Testis (tissue), 2 donors: ENCODE measurements at regions not wholly inside any gene's neighbourhood (a gene's known extent, or its start where the extent isn't known, plus 50 kb on each side); places are given as distances from the start of the nearest gene placed in this dataset.

ENCODE experiments used
- CTCF ChIP-seq, 3 experiments: fragments of 450-650 bp in 2 of 3; fragments of 200-600 bp in 1 of 3; sonication (generic) in 1 of 3; IDR thresholded peaks; one replicate each; pipeline ENCODE4 v1.5.1; 2016 to 2019; ENCODE audit warnings: antibody characterized with exemption in 3 of 3, mild to moderate bottlenecking in 2 of 3, moderate library complexity in 1 of 3
- POLR2A ChIP-seq: fragments of 450-650 bp; IDR thresholded peaks from one replicate; pipeline ENCODE4 v1.6.1; 2017; ENCODE audit warnings: antibody characterized with exemption, mild to moderate bottlenecking, moderate library complexity

GRCh38 chrX:116277351-116278225 lies 107.0 kb downstream of the AGTR2 start:
- TF ChIP-seq POLR2A (no peak), CTCF (IDR thresholded peaks at IDR 0.05) (no peak)
